PC-9 (cell line): ENCODE measurements at regions not wholly inside any gene's neighbourhood (a gene's known extent, or its start where the extent isn't known, plus 50 kb on each side); places are given as distances from the start of the nearest gene placed in this dataset.

ENCODE experiments used
- CTCF ChIP-seq: fragments of 200-600 bp; sonication (generic); conservative IDR thresholded peaks from 2 replicates; pipeline ENCODE4 v1.6.1; 2017; ENCODE audit warnings: mixed run types, antibody characterized with exemption, mild to moderate bottlenecking, moderate library complexity
- EZH2 ChIP-seq: fragments of 200-600 bp; sonication (generic); IDR thresholded peaks from 2 replicates; pipeline ENCODE4 v1.8.0; 2017; ENCODE audit warnings: antibody characterized with exemption, low read depth

GRCh38 chr12:113521708-113522107 lies 50.0 kb upstream of the LHX5 start:
- TF ChIP-seq CTCF (no peak), EZH2 (no peak)
